ENCODE measurements at regions not wholly inside any gene's neighbourhood (a gene's known extent, or its start where the extent isn't known, plus 50 kb on each side); places are given as distances from the start of the nearest gene placed in this dataset.

DNA sequence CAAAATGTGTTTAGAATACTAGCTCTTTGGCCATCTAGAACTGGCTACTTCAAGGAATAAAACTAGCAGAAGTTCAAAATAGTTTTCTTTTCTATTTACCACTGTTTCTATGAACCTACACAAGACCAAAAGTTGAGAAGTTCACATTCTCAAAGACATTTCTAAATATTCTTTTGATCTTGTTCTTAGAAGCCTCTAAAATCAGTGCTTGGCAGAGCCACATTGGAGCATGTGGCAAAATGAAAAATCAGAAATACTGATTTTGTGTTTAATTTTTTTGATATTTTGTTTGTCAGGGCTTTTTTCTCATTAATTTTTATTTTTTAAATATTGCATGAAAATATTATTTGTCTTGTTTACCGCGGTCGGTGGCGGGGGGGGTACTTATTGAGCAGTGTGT lies 853.8 kb upstream of the INTU start:
- peaks cover 5% of the 10 kb centered on the region for H3K9me3 Mint-ChIP-seq
- no peaks in the 10 kb centered on the region for H3K27me3 Mint-ChIP-seq
- H3K27ac Mint-ChIP-seq: no peak overlapping the region
- no peaks in the 10 kb centered on the region for H3K36me3 Mint-ChIP-seq (ENCODE audit: low read depth)
- H3K4me3 Mint-ChIP-seq: no peak overlapping the region
- ATAC-seq (replicated peaks): no peak
- no peaks in the 10 kb centered on the region for H3K4me1 Mint-ChIP-seq

DNA sequence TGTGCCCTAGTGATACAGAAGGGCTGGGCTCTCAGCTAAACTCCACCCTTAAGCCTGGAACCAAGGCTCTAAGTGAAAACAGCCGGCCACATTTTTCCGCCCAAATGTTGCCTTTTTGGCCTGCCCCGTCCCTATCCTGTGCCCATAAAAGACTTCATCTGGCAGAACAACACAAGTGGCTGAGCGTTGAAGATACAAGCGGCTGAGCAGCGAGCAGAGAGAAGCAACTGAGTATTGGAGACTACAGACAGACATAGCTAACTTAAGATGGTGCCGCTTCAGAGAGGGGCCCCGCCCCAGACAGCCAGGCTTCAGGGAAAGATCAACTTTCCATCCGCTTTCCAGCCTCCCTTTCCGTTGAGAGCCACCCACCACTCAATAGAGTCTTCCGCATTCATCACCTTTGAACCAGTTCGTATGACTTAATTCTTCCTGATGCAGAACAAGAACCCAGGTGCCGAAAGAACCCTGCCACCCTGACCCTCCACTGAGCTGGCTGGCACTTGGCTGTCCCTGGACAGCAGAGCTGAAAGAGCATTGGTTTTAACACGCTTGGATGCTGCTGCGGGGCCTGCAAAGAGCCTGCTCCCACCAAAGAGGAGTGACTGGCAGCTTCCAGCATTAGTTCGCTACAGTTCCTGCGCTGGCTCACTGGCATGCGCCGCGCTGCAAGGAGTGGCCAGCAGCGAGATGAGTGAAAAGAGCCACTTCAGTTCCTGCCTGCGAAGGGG lies 853.2 kb upstream of the INTU start:
- Mint-ChIP-seq H3K27ac (no peak overlapping the region), H3K36me3 (ENCODE audit: low read depth) (no peaks in the 10 kb centered on the region), H3K9me3 (peaks cover 5% of the 10 kb centered on the region), H3K4me3 (no peak overlapping the region), H3K4me1 (no peaks in the 10 kb centered on the region), H3K27me3 (no peaks in the 10 kb centered on the region)
- ATAC-seq (replicated peaks): no peak

DNA sequence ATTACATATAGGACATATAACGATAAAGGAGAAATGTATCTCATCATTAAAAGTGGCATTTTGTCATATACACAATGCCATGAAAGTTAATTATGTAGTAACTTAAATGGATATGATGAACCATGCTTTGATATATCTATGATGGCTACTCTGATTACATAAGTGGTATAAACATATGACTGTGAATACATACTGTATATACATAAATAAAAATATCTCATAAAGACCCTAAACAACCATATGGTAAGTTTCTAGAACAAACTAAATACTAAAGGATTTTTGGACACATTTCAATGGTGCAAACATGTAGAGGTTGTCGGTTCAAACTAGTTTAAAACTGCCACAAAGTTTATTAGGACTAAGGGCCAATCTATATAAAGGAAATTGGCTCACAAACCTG lies 849.6 kb upstream of the INTU start:
- no peak for ATAC-seq (replicated peaks)
- H3K4me3 Mint-ChIP-seq: no peak overlapping the region
- H3K27me3 Mint-ChIP-seq: no peaks in the 10 kb centered on the region
- peaks cover 5% of the 10 kb centered on the region for H3K9me3 Mint-ChIP-seq
- no peaks in the 10 kb centered on the region for H3K36me3 Mint-ChIP-seq (ENCODE audit: low read depth)
- no peak overlapping the region for H3K27ac Mint-ChIP-seq
- no peaks in the 10 kb centered on the region for H3K4me1 Mint-ChIP-seq

DNA sequence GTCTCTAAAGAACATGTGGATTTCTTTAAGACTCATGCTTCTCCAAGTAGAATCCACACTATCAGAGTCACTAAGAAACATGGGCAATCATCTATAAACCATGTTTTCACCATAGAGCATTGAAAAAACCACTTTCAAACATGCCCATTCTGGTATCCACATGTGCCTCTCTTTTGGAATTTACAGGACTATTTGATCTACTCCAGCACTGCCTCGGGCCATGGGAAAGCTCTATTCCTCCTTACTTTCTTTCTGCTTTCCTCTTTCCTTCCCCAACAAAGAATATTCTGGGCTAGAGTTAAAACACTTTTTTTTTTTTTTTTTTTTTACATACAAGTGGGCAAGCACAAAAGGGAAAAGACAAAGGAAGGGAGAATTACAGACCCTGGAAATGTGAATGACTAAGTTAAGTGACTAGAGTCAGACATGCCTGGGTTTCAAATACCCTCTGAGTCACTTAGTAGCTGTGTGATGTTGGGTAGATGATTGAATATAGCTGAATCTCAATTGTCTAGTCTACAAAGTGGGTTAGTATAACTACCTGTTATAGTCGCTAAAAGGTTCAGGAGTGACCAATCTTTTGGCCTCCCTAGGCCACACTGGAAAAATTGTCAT lies 847.7 kb upstream of the INTU start:
- H3K27me3 Mint-ChIP-seq: no peaks in the 10 kb centered on the region
- no peak for ATAC-seq (replicated peaks)
- H3K27ac Mint-ChIP-seq: no peak overlapping the region
- no peaks in the 10 kb centered on the region for H3K4me1 Mint-ChIP-seq
- H3K4me3 Mint-ChIP-seq: no peak overlapping the region
- H3K36me3 Mint-ChIP-seq (ENCODE audit: low read depth): no peaks in the 10 kb centered on the region
- H3K9me3 Mint-ChIP-seq: peaks cover 5% of the 10 kb centered on the region

DNA sequence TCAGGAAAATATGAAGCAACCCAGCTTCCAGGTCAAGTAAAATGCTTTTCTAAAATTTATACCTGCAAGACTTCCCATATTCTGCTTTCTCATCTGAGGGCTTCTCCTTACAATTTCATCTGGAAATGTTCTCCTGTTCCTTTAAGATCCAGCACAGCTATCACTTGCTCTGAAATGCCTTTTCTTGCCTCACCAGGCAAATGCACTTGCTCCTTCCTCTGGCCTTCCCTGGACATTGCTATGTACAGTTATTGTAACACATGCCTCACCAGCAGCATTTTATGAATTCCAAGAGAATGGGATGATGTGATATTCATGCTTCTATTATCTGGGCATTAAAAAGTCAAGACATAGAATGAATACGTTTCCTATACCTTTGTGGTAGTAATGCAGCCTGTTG lies 842.1 kb upstream of the INTU start:
- H3K4me3 Mint-ChIP-seq: no peak overlapping the region
- ATAC-seq (replicated peaks): no peak
- H3K27me3 Mint-ChIP-seq: no peaks in the 10 kb centered on the region
- peaks cover 8% of the 10 kb centered on the region for H3K9me3 Mint-ChIP-seq
- no peak overlapping the region for H3K27ac Mint-ChIP-seq
- no peaks in the 10 kb centered on the region for H3K36me3 Mint-ChIP-seq (ENCODE audit: low read depth)
- no peaks in the 10 kb centered on the region for H3K4me1 Mint-ChIP-seq

DNA sequence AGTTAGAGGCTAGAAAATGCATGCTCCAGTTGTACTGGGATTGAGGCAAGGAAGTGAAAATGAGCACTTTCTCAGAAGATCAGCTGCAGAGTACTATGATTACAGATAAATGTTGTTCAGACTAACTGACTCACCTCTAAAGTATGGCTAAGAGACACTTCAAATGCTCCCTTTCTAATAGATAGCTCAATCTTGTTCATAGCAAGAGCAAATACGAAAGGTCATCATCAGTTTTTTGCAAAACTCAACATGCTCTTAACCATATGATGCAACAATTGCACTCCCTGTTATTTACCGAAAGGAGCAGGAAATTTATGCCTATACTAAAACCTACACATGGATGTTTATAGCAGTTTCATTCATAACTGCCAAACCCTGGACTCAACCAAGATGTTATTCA lies 838.4 kb upstream of the INTU start:
- no peaks in the 10 kb centered on the region for H3K36me3 Mint-ChIP-seq (ENCODE audit: low read depth)
- ATAC-seq (replicated peaks): no peak
- no peak overlapping the region for H3K27ac Mint-ChIP-seq
- H3K9me3 Mint-ChIP-seq: peaks cover 3% of the 10 kb centered on the region
- no peak overlapping the region for H3K4me3 Mint-ChIP-seq
- no peaks in the 10 kb centered on the region for H3K4me1 Mint-ChIP-seq
- no peaks in the 10 kb centered on the region for H3K27me3 Mint-ChIP-seq

DNA sequence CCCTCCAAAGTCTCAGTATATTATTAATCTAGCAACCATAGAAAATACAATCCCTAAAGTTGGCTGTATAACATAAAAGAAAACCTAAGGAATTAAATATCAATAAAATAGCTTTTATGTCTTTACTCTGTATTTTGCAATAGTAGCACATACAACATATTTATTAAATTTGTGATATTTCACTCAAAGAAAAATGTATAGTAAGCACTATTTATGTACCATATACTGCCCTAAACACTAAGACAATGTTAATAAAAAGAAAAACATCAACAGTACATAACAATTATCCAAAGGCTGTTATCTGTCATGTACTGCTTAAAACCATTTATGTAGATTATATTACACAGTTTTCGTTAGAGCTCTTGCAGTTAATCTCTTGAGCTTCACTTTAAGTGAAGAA lies 834.5 kb upstream of the INTU start:
- H3K27me3 Mint-ChIP-seq: no peaks in the 10 kb centered on the region
- no peak for ATAC-seq (replicated peaks)
- no peaks in the 10 kb centered on the region for H3K36me3 Mint-ChIP-seq (ENCODE audit: low read depth)
- no peak overlapping the region for H3K27ac Mint-ChIP-seq
- no peaks in the 10 kb centered on the region for H3K9me3 Mint-ChIP-seq
- no peaks in the 10 kb centered on the region for H3K4me1 Mint-ChIP-seq
- no peak overlapping the region for H3K4me3 Mint-ChIP-seq

DNA sequence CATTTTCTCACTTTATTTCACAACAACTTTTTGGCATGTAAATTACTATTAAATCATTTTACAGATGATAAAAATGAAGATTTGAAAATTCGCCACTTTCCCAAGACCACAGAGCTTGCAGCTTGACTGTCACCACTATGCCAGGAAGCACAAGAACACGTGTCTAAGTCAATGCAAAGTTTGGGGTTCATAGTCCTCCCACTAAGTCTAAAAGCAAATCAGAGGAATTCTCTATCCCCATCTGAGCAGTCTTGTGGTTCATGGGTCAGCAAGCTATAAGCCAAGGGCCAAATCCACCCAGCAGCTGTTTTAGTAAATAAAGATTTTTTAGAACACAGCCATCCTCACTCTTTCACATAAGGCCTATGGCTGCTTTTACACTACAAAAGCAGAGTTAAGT lies 833.3 kb upstream of the INTU start:
- no peaks in the 10 kb centered on the region for H3K4me1 Mint-ChIP-seq
- H3K4me3 Mint-ChIP-seq: no peak overlapping the region
- no peak for ATAC-seq (replicated peaks)
- no peaks in the 10 kb centered on the region for H3K36me3 Mint-ChIP-seq (ENCODE audit: low read depth)
- H3K27me3 Mint-ChIP-seq: no peaks in the 10 kb centered on the region
- H3K27ac Mint-ChIP-seq: no peak overlapping the region
- no peaks in the 10 kb centered on the region for H3K9me3 Mint-ChIP-seq

DNA sequence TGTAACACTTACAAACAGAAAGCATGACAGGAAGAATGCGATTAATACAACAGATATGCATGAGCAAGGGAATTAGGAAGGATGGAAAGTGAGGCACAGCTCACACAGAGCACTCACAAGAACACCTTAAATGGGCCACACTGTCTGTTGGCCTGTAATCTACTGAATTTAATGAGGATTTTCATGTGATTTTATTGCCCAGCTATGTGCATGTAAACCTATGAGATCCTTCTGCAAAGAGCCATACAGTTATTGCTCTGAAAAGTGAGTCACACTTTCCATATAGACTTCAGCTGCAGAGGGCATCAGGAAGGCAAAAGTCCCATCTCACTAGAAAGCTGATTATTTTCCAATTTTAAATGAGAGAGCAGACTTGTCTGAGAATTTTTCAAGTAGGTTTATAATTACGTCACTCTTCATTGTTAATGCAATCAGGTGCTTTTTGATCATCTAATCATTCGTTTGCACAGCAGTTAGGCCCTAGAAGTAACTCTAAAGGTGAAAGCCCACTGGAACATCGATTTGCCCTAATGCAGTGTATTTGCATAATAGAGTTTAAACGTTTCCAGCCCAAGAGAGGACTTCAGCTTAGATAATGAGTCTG lies 832.7 kb upstream of the INTU start:
- H3K27ac Mint-ChIP-seq: no peak overlapping the region
- H3K9me3 Mint-ChIP-seq: peaks cover 3% of the 10 kb centered on the region
- H3K4me1 Mint-ChIP-seq: no peaks in the 10 kb centered on the region
- no peak overlapping the region for H3K4me3 Mint-ChIP-seq
- H3K27me3 Mint-ChIP-seq: no peaks in the 10 kb centered on the region
- H3K36me3 Mint-ChIP-seq (ENCODE audit: low read depth): no peaks in the 10 kb centered on the region
- ATAC-seq (replicated peaks): no peak

DNA sequence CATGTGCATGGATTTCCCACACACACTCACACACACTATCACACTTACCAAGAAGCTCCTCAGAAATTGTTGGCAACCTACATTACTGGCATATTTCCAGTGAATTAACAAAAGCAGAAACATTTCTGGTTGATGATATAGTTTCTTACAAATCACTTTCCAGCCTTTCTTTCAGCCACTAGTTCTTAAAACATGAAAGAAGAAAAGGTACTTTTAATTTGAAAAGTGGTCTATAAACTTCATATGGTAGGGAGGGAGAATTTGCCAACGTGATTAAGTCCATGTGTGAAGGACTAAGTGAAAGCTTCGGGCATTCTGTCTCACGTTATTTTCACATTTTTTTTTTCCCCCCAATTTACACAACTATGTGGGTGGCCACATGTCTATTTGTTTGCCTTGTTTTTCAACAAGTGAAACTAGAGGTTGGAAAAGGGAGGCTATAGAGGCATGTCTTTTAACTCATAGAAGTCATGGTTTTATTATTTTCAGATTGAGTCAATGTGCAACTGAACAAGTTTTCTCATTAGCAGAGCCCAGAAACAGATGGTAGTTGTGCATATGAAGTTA lies 832.1 kb upstream of the INTU start:
- ATAC-seq (replicated peaks): no peak
- H3K27me3 Mint-ChIP-seq: no peaks in the 10 kb centered on the region
- peaks cover 7% of the 10 kb centered on the region for H3K9me3 Mint-ChIP-seq
- H3K4me3 Mint-ChIP-seq: no peak overlapping the region
- H3K4me1 Mint-ChIP-seq: no peaks in the 10 kb centered on the region
- no peaks in the 10 kb centered on the region for H3K36me3 Mint-ChIP-seq (ENCODE audit: low read depth)
- no peak overlapping the region for H3K27ac Mint-ChIP-seq

DNA sequence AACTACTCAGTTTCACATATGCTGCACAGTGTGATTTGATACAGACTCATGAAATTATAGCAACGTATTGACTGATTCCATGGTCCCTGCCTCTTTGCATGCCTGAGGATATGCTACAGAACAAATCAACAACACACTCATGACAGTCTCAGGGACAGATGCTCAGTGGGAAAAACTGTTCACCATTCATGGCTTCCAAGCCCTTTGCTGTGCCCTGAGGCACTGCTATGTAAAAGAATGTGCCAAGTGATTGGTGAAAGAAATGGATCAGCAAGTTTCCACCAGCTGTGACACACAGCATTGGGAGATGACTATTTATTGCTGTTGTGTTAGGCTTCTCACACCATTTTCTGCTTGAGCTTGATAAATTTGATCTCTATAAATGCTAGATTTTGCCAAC lies 825.6 kb upstream of the INTU start:
- no peaks in the 10 kb centered on the region for H3K27me3 Mint-ChIP-seq
- ATAC-seq (replicated peaks): no peak
- H3K9me3 Mint-ChIP-seq: peaks cover 7% of the 10 kb centered on the region
- H3K4me1 Mint-ChIP-seq: no peaks in the 10 kb centered on the region
- H3K36me3 Mint-ChIP-seq (ENCODE audit: low read depth): no peaks in the 10 kb centered on the region
- H3K27ac Mint-ChIP-seq: no peak overlapping the region
- H3K4me3 Mint-ChIP-seq: no peak overlapping the region

DNA sequence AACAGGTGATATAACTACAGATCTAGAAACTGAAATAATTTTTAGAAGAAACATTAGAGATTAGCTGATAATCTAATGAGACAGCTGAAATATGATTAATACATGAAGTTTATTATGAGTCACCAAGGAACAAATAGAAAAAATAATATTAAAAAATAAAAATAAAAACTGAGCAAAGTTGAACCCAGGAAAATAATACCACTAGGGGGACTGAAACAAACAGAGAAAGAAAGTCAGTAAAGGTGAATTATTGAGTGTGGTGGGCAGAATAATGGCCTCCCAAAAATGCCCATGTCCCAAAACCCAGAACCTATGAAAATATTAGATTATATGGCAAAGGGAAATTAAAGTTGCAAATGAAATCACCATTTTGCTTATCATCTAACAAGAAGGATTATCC lies 820.7 kb upstream of the INTU start:
- no peaks in the 10 kb centered on the region for H3K27me3 Mint-ChIP-seq
- H3K9me3 Mint-ChIP-seq: no peaks in the 10 kb centered on the region
- no peaks in the 10 kb centered on the region for H3K4me1 Mint-ChIP-seq
- H3K27ac Mint-ChIP-seq: no peak overlapping the region
- H3K36me3 Mint-ChIP-seq (ENCODE audit: low read depth): no peaks in the 10 kb centered on the region
- no peak for ATAC-seq (replicated peaks)
- H3K4me3 Mint-ChIP-seq: no peak overlapping the region

DNA sequence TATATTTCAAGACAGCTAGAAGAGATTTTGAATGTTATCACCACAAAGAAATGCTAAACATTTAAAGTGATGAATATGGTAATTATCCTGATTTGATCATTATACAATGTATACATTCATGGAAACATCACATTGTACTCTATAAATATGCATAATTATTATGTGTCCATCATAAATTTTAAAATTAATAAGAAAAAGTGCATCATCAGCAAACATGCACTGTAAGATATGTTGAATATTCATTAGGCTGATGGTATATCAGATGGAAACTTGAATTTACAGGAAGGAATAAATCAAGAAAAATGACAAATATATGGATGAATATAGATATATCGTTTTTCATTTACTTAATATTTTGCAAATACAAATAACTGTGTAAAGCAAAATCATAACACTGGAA lies 812.1 kb upstream of the INTU start:
- Mint-ChIP-seq H3K9me3 (no peaks in the 10 kb centered on the region), H3K36me3 (ENCODE audit: low read depth) (no peaks in the 10 kb centered on the region), H3K27ac (no peak overlapping the region), H3K27me3 (no peaks in the 10 kb centered on the region), H3K4me3 (no peak overlapping the region), H3K4me1 (no peaks in the 10 kb centered on the region)
- no peak for ATAC-seq (replicated peaks)

DNA sequence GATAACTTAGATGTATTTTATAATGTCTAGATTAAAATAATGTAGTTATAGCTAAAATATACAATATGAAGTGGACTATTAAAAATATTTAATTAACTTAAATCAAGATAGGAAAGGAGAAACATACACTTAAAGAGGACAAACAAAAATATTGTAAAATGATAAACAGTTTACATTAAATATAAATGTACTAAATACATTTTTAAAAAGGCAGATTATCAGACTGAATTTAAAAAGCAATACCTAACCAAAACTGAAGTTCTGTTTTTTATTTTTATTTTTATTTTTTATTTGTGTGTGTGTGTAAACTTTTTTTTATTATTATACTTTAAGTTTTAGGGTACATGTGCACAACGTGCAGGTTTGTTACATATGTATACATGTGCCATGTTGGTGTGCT lies 811.6 kb upstream of the INTU start:
- H3K27ac Mint-ChIP-seq: no peak overlapping the region
- no peaks in the 10 kb centered on the region for H3K36me3 Mint-ChIP-seq (ENCODE audit: low read depth)
- no peak for ATAC-seq (replicated peaks)
- no peaks in the 10 kb centered on the region for H3K4me1 Mint-ChIP-seq
- H3K9me3 Mint-ChIP-seq: no peaks in the 10 kb centered on the region
- no peak overlapping the region for H3K4me3 Mint-ChIP-seq
- H3K27me3 Mint-ChIP-seq: no peaks in the 10 kb centered on the region

DNA sequence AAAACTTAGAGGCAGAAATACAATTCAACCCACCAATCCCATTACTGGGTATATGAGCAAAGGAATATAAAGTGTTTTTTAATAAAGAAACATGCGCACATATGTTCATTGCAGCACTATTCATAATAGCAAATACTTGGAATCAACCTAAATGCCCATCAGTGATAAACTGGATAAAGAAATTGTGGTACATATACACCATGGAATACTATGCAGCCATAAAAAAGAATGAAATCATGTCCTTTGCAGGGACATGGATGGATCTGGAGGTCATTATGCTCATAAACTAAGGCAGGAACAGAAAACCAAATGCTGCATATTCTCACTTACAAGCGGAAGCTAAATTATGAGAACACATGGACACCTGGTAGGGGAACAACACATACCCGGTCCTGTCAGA lies 807.7 kb upstream of the INTU start:
- Mint-ChIP-seq H3K4me3 (no peak overlapping the region), H3K36me3 (ENCODE audit: low read depth) (no peaks in the 10 kb centered on the region), H3K27ac (no peak overlapping the region), H3K4me1 (no peaks in the 10 kb centered on the region), H3K27me3 (no peaks in the 10 kb centered on the region), H3K9me3 (peaks cover 3% of the 10 kb centered on the region)
- no peak for ATAC-seq (replicated peaks)
